Pons (tissue), 1 donor: ENCODE measurements at regions not wholly inside any gene's neighbourhood (a gene's known extent, or its start where the extent isn't known, plus 50 kb on each side); places are given as distances from the start of the nearest gene placed in this dataset.
A peak's percentile ranks its signal among the peaks of the same experiment; 100 is the strongest.
"Not testable (repeated sequence)": the region's sequence is repeated elsewhere in the genome, so short reads cannot be mapped to it uniquely, and the experiment has no call there.

Experiments used
- DNase-seq: peaks from one replicate; pipeline ENCODE4 v3.0.0-alpha.2; 2016; ENCODE audit warnings: low spot score

- DNase-seq: not testable (repeated sequence)
Observed at GRCh38 chr10:45056806-45057205, 56.1 kb downstream of the ZNF22 start.

- DNase-seq: no peak
Observed at GRCh38 chr10:45058580-45058979, 57.9 kb downstream of the ZNF22 start.

- no peak for DNase-seq
Observed at GRCh38 chr10:45058992-45059561, 58.4 kb downstream of the ZNF22 start.

- no peak for DNase-seq
Observed at GRCh38 chr10:45059632-45060031, 58.9 kb downstream of the ZNF22 start.

GRCh38 chr10:45061982-45062381 lies 61.3 kb downstream of the ZNF22 start:
- DNase-seq: no peak

- no peak for DNase-seq
Observed at GRCh38 chr10:45063591-45064231, 63.0 kb downstream of the ZNF22 start.

GRCh38 chr10:45064998-45065397 lies 64.3 kb downstream of the ZNF22 start:
- DNase-seq: no peak

GRCh38 chr10:45071043-45071813 lies 70.5 kb downstream of the ZNF22 start:
- DNase-seq: no peak

- no peak for DNase-seq
Observed at GRCh38 chr10:45075216-45075615, 74.5 kb downstream of the ZNF22 start.

GRCh38 chr10:45075826-45076380 lies 75.2 kb downstream of the ZNF22 start:
- DNase-seq: no peak

GRCh38 chr10:45076891-45077290 lies 76.2 kb downstream of the ZNF22 start:
- DNase-seq: no peak

GRCh38 chr10:45080331-45080730 lies 79.6 kb downstream of the ZNF22 start:
- no peak for DNase-seq

GRCh38 chr10:45082176-45082575 lies 81.5 kb downstream of the ZNF22 start:
- DNase-seq: no peak

GRCh38 chr10:45091968-45092367 lies 91.2 kb downstream of the ZNF22 start:
- DNase-seq: peak; percentile 5

GRCh38 chr10:45093945-45094344 lies 93.2 kb downstream of the ZNF22 start:
- DNase-seq: no peak

GRCh38 chr10:45095286-45095685 lies 94.6 kb downstream of the ZNF22 start:
- DNase-seq: no peak

GRCh38 chr10:45096001-45096400 lies 95.3 kb downstream of the ZNF22 start:
- no peak for DNase-seq

- DNase-seq: no peak
Observed at GRCh38 chr10:45100429-45100828, 99.7 kb downstream of the ZNF22 start.

- no peak for DNase-seq
Observed at GRCh38 chr10:45104674-45105073, 104.0 kb downstream of the ZNF22 start.

- not testable (repeated sequence) for DNase-seq
Observed at GRCh38 chr10:45105309-45105708, 104.6 kb downstream of the ZNF22 start.

- DNase-seq: no peak
Observed at GRCh38 chr10:45106236-45106856, 105.6 kb downstream of the ZNF22 start.

- no peak for DNase-seq
Observed at GRCh38 chr10:45111509-45111908, 110.8 kb downstream of the ZNF22 start.

- not testable (repeated sequence) for DNase-seq
Observed at GRCh38 chr10:45117940-45118339, 117.2 kb downstream of the ZNF22 start.
